ENCODE measurements at regions not wholly inside any gene's neighbourhood (a gene's known extent, or its start where the extent isn't known, plus 50 kb on each side); places are given as distances from the start of the nearest gene placed in this dataset.

DNA sequence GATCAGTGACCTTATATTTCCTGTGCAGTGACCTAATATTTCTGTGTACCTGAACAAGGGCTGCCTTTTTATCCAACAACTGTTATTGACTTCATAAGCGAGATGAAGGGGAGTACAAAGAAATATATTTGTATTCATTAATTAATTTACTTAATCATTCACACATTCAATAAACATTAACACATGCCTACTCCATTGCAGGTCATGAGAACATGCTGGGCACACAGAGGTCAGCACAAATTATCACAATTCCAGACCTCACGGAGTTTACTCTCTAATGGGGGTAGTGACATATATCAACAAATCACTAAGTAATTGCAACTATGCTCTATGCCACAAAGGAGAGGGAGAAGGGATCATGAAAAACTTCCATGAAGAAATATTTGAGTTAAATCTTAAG is 614.6 kb downstream of the TOX3 start (continued):
- TF ChIP-seq, protein P1, sequence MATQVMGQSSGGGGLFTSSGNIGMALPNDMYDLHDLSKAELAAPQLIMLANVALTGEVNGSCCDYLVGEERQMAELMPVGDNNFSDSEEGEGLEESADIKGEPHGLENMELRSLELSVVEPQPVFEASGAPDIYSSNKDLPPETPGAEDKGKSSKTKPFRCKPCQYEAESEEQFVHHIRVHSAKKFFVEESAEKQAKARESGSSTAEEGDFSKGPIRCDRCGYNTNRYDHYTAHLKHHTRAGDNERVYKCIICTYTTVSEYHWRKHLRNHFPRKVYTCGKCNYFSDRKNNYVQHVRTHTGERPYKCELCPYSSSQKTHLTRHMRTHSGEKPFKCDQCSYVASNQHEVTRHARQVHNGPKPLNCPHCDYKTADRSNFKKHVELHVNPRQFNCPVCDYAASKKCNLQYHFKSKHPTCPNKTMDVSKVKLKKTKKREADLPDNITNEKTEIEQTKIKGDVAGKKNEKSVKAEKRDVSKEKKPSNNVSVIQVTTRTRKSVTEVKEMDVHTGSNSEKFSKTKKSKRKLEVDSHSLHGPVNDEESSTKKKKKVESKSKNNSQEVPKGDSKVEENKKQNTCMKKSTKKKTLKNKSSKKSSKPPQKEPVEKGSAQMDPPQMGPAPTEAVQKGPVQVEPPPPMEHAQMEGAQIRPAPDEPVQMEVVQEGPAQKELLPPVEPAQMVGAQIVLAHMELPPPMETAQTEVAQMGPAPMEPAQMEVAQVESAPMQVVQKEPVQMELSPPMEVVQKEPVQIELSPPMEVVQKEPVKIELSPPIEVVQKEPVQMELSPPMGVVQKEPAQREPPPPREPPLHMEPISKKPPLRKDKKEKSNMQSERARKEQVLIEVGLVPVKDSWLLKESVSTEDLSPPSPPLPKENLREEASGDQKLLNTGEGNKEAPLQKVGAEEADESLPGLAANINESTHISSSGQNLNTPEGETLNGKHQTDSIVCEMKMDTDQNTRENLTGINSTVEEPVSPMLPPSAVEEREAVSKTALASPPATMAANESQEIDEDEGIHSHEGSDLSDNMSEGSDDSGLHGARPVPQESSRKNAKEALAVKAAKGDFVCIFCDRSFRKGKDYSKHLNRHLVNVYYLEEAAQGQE (IDR thresholded peaks at IDR 0.05; ENCODE audit: unreplicated experiment) = no peak
- no peak for TF ChIP-seq CREB1 (CRISPR knock-in tag; IDR thresholded peaks at IDR 0.05; ENCODE audit: low read depth)
- TF ChIP-seq, protein P2, sequence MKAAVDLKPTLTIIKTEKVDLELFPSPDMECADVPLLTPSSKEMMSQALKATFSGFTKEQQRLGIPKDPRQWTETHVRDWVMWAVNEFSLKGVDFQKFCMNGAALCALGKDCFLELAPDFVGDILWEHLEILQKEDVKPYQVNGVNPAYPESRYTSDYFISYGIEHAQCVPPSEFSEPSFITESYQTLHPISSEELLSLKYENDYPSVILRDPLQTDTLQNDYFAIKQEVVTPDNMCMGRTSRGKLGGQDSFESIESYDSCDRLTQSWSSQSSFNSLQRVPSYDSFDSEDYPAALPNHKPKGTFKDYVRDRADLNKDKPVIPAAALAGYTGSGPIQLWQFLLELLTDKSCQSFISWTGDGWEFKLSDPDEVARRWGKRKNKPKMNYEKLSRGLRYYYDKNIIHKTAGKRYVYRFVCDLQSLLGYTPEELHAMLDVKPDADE (IDR thresholded peaks at IDR 0.05) = no peak
- no peak for TF ChIP-seq EZH2phosphoT487 (IDR thresholded peaks at IDR 0.05; ENCODE audit: unreplicated experiment)
- TF ChIP-seq ZNF331 (CRISPR knock-in tag; IDR thresholded peaks at IDR 0.05; ENCODE audit: low read depth) = no peak
- TF ChIP-seq EZH2 (IDR thresholded peaks at IDR 0.05; ENCODE audit: low read depth, unreplicated experiment) = no peak
- no peak for TF ChIP-seq JUNB (IDR thresholded peaks at IDR 0.05; ENCODE audit: unreplicated experiment)
- TF ChIP-seq STAT1 (IDR thresholded peaks at IDR 0.05; ENCODE audit: unreplicated experiment) = no peak
- no peak for TF ChIP-seq ZNF114 (CRISPR knock-in tag; IDR thresholded peaks at IDR 0.05)
- TF ChIP-seq POLR2AphosphoS5 (IDR thresholded peaks at IDR 0.05; ENCODE audit: low read depth) = no peak

DNA sequence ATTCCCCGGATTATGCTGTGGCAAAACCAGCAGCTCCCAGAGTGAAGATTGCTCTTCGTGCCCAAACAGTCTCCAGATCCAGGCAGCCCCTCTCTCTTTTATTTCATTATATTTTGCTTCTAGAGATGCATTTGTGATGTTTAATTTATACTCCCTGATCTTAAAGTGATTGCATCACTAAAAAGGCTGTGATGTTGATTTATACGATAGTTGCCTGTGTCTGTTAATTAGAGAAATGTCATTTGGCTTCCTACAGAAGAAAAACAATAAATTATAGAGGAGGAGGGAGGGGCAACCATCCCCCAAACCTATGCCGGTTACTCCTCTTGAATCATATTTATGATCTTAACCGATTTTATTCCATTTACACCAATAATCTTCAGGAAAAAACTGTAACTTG is 615.3 kb downstream of the TOX3 start:
- no peak overlapping the region for H3K27ac ChIP-seq (ENCODE audit: low read depth)
- H4K20me1 ChIP-seq (replicated peaks; ENCODE audit: insufficient read depth) = no peaks in the 10 kb centered on the region
- no peak overlapping the region for H3K4me3 Mint-ChIP-seq
- DNase-seq (ENCODE audit: low spot score) (no peak), ATAC-seq (no peak)
- no peaks in the 10 kb centered on the region for H3K79me2 ChIP-seq (replicated peaks; ENCODE audit: insufficient read depth)
- no peaks in the 10 kb centered on the region for H3F3A ChIP-seq (replicated peaks; ENCODE audit: low read depth)
- no peaks in the 10 kb centered on the region for H3K36me3 Mint-ChIP-seq (ENCODE audit: low read depth)
- no peak overlapping the region for H3K4me2 ChIP-seq
- H3K9me3 Mint-ChIP-seq = no peaks in the 10 kb centered on the region
- peaks cover 23% of the 10 kb centered on the region for H3K9me2 ChIP-seq (ENCODE audit: insufficient read depth)
- H3K36me3 ChIP-seq (ENCODE audit: insufficient read depth) = no peaks in the 10 kb centered on the region
- H3K27ac Mint-ChIP-seq = no peak overlapping the region
- no peaks in the 10 kb centered on the region for H3K27me3 ChIP-seq (ENCODE audit: insufficient read depth)
- no peaks in the 10 kb centered on the region; the same call in 1 of the 3 replicates for H3K4me1 Mint-ChIP-seq
- H3K4me3 ChIP-seq = no peak overlapping the region
- H2AFZ ChIP-seq = no peak overlapping the region
- no peaks in the 10 kb centered on the region for H3K27me3 Mint-ChIP-seq (ENCODE audit: insufficient read depth, low read depth, poor library complexity)
- H3K4me1 ChIP-seq (ENCODE audit: insufficient read depth) = no peaks in the 10 kb centered on the region
- TF ChIP-seq ZNF114 (CRISPR knock-in tag; IDR thresholded peaks at IDR 0.05) (no peak), EZH2 (IDR thresholded peaks at IDR 0.05; ENCODE audit: low read depth, unreplicated experiment) (no peak)
- TF ChIP-seq, protein P3, sequence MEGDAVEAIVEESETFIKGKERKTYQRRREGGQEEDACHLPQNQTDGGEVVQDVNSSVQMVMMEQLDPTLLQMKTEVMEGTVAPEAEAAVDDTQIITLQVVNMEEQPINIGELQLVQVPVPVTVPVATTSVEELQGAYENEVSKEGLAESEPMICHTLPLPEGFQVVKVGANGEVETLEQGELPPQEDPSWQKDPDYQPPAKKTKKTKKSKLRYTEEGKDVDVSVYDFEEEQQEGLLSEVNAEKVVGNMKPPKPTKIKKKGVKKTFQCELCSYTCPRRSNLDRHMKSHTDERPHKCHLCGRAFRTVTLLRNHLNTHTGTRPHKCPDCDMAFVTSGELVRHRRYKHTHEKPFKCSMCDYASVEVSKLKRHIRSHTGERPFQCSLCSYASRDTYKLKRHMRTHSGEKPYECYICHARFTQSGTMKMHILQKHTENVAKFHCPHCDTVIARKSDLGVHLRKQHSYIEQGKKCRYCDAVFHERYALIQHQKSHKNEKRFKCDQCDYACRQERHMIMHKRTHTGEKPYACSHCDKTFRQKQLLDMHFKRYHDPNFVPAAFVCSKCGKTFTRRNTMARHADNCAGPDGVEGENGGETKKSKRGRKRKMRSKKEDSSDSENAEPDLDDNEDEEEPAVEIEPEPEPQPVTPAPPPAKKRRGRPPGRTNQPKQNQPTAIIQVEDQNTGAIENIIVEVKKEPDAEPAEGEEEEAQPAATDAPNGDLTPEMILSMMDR (conservative IDR thresholded peaks at IDR 0.05; ENCODE audit: low read depth in 2 of 2) = no peak
- TF ChIP-seq, protein P2 (IDR thresholded peaks at IDR 0.05) = no peak
- TF ChIP-seq, protein P1 (IDR thresholded peaks at IDR 0.05; ENCODE audit: unreplicated experiment) = no peak
